Bronchial epithelial cell (primary cell): ENCODE measurements at regions not wholly inside any gene's neighbourhood (a gene's known extent, or its start where the extent isn't known, plus 50 kb on each side); places are given as distances from the start of the nearest gene placed in this dataset.

Source experiments
- DNase-seq: peaks from one replicate; pipeline ENCODE4 v3.0.0-alpha.2; 2010; ENCODE audit warnings: low read depth
- FAIRE-seq: peaks from 2 replicates; lab custom pipeline; 2011; peaks lifted over from hg19 to GRCh38; lab: Jason Lieb, UNC
- H3K27me3 ChIP-seq: 2 replicates; pipeline ENCODE4 v1.5.1; 2011; ENCODE audit warnings: low read length; ENCODE audit not compliant: control insufficient read depth, insufficient read depth
- H3K36me3 ChIP-seq: 2 replicates; pipeline ENCODE4 v1.5.1; 2011; ENCODE audit warnings: low read length; ENCODE audit not compliant: control insufficient read depth, insufficient read depth
- H3K4me3 ChIP-seq: 2 replicates; pipeline ENCODE4 v1.5.1; 2011; ENCODE audit warnings: mild to moderate bottlenecking, low read depth, low read length, control low read depth
- CTCF ChIP-seq: IDR thresholded peaks from 2 replicates; pipeline ENCODE4 v1.5.1; 2011; ENCODE audit warnings: mild to moderate bottlenecking, moderate library complexity, low read length, control low read depth, inconsistent platforms; ENCODE audit not compliant: insufficient read depth, severe bottlenecking

GRCh38 chr4:28469886-28470285, 1609.2 kb downstream of the STIM2 start:
- no peak for FAIRE-seq

GRCh38 chr4:28475381-28475780, 1614.7 kb downstream of the STIM2 start:
- no peak for TF ChIP-seq CTCF
- H3K36me3 ChIP-seq: no peaks in the 10 kb centered on the region
- FAIRE-seq (no peak), DNase-seq (no peak)
- no peaks in the 10 kb centered on the region for H3K27me3 ChIP-seq
- H3K4me3 ChIP-seq: no peak overlapping the region

More at GRCh38 chr4:28469886-28470285, 1609.2 kb downstream of the STIM2 start:
- DNase-seq: no peak
- TF ChIP-seq CTCF: no peak
- Histone ChIP-seq H3K4me3 (no peak overlapping the region), H3K36me3 (no peaks in the 10 kb centered on the region), H3K27me3 (no peaks in the 10 kb centered on the region)

- Histone ChIP-seq H3K27me3 (no peaks in the 10 kb centered on the region), H3K36me3 (no peaks in the 10 kb centered on the region), H3K4me3 (no peak overlapping the region)
- DNase-seq (no peak), FAIRE-seq (no peak)
- no peak for TF ChIP-seq CTCF
Measured at GRCh38 chr4:28479666-28480065, 1619.0 kb downstream of the STIM2 start.

- H3K27me3 ChIP-seq: no peaks in the 10 kb centered on the region
- FAIRE-seq: no peak
- H3K36me3 ChIP-seq: no peaks in the 10 kb centered on the region
- H3K4me3 ChIP-seq: no peak overlapping the region
- peak; percentile 31 for DNase-seq
- TF ChIP-seq CTCF: no peak
Measured at GRCh38 chr4:28481565-28481964, 1620.9 kb downstream of the STIM2 start.

GRCh38 chr4:28482580-28483270, 1622.1 kb downstream of the STIM2 start:
- Histone ChIP-seq H3K4me3 (no peak overlapping the region), H3K36me3 (no peaks in the 10 kb centered on the region), H3K27me3 (no peaks in the 10 kb centered on the region)
- TF ChIP-seq CTCF: no peak
- DNase-seq (no peak), FAIRE-seq (no peak)

GRCh38 chr4:28488021-28488420, 1627.4 kb downstream of the STIM2 start:
- FAIRE-seq: no peak
- no peak for TF ChIP-seq CTCF

More at GRCh38 chr4:28488021-28488420, 1627.4 kb downstream of the STIM2 start:
- no peak for DNase-seq
- H3K4me3 ChIP-seq: no peak overlapping the region
- H3K36me3 ChIP-seq: no peaks in the 10 kb centered on the region
- no peaks in the 10 kb centered on the region for H3K27me3 ChIP-seq
